SKM-1 treated with dmso at 0.1 percent for 144 hours (cell line): ENCODE measurements at regions not wholly inside any gene's neighbourhood (a gene's known extent, or its start where the extent isn't known, plus 50 kb on each side); places are given as distances from the start of the nearest gene placed in this dataset.

Experiments
- DNase-seq: peaks from one replicate; lab custom pipeline; 2025; ENCODE audit not compliant: unreplicated experiment; lab: John Stamatoyannopoulos, UW

- DNase-seq: no peak
Measured at GRCh38 chr6:157769776-157770426, 53.1 kb upstream of the SNX9 start.

GRCh38 chr6:157770946-157771345 is 52.1 kb upstream of the SNX9 start:
- DNase-seq: no peak

GRCh38 chr6:157772820-157773219 is 50.2 kb upstream of the SNX9 start:
- DNase-seq: no peak
